ENCODE measurements at regions not wholly inside any gene's neighbourhood (a gene's known extent, or its start where the extent isn't known, plus 50 kb on each side); places are given as distances from the start of the nearest gene placed in this dataset.

DNA sequence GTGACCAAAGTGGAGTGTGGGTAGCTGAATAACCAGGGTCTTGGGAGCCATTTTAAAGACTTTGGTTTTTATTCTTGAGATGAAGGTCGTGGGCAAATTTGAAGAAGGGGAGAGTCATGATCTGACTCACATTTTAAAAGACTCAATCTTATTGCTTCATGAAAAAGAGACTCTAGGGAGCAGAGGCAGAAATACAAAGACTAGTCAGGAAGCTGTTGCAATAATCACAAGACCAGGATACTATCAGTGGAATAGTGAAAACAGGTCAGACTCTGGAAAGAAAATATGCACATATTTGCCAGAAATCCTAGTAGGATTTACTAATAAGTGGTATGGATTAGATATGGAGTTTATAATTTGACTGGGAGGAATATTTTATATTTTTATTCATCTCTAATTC is 448.4 kb downstream of the RAPGEF2 start:
- TF ChIP-seq CTCF (IDR thresholded peaks at IDR 0.05) (no peak), POLR2AphosphoS5 (IDR thresholded peaks at IDR 0.05; ENCODE audit: low read depth, low read length) (no peak)
- TF ChIP-seq, protein P1, sequence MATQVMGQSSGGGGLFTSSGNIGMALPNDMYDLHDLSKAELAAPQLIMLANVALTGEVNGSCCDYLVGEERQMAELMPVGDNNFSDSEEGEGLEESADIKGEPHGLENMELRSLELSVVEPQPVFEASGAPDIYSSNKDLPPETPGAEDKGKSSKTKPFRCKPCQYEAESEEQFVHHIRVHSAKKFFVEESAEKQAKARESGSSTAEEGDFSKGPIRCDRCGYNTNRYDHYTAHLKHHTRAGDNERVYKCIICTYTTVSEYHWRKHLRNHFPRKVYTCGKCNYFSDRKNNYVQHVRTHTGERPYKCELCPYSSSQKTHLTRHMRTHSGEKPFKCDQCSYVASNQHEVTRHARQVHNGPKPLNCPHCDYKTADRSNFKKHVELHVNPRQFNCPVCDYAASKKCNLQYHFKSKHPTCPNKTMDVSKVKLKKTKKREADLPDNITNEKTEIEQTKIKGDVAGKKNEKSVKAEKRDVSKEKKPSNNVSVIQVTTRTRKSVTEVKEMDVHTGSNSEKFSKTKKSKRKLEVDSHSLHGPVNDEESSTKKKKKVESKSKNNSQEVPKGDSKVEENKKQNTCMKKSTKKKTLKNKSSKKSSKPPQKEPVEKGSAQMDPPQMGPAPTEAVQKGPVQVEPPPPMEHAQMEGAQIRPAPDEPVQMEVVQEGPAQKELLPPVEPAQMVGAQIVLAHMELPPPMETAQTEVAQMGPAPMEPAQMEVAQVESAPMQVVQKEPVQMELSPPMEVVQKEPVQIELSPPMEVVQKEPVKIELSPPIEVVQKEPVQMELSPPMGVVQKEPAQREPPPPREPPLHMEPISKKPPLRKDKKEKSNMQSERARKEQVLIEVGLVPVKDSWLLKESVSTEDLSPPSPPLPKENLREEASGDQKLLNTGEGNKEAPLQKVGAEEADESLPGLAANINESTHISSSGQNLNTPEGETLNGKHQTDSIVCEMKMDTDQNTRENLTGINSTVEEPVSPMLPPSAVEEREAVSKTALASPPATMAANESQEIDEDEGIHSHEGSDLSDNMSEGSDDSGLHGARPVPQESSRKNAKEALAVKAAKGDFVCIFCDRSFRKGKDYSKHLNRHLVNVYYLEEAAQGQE (IDR thresholded peaks at IDR 0.05; ENCODE audit: insufficient read depth in 1 of 2, low read depth in 2 of 2, low read length in 1 of 2) = no peak

Data from Panc1 (cell line).